ENCODE measurements at regions not wholly inside any gene's neighbourhood (a gene's known extent, or its start where the extent isn't known, plus 50 kb on each side); places are given as distances from the start of the nearest gene placed in this dataset.
"Not testable (repeated sequence)": the region's sequence is repeated elsewhere in the genome, so short reads cannot be mapped to it uniquely, and the experiment has no call there.

DNA sequence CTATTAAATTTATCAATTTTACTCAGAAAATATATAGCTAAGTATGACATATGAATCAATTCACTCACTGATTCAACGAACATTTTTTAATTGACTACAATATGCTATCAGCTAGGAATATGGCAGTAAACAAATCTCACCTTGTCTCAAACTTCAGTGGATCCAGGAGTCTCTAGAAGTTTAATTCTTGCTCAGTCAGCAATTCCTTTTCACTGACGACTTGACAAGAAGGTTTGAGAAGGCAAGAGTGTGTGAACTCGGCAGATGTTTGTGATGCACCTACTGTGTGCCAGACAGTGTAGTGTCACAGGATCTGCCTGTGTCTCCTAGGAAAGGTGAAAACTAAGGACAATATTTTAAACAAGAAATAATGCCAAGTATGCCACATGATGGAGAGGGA is 4175.7 kb upstream of the OR11H1 start:
- H3K4ac ChIP-seq (ENCODE audit: low read length), result not testable (repeated sequence)

DNA sequence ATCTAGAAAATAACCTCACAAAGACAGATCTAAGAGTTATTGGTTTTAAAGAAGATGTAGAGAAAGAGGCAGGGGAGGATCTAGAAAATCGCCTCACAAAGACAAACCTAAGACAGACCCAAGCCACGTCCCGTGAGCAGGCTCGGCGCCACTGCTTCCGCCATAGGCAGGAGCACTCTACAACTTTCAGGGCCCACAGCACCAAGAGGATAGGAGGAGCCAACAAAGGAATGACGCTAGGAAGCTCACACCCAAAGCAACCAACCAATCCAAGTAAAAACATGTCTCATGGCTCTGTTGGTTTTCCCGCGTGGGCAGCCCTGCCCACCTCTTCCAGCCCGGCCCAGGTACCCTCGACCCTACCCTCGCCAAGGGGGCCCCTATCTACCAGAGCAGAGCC is 4167.4 kb upstream of the OR11H1 start:
- no peak overlapping the region for H2AK5ac ChIP-seq (ENCODE audit: low read depth, low read length)
- H3K4ac ChIP-seq (ENCODE audit: low read length), result no peak overlapping the region
- no peak overlapping the region for H3K23ac ChIP-seq (ENCODE audit: low read depth, low read length, poor library complexity)
- H3K36me3 ChIP-seq (replicated peaks in 1 of 2; ENCODE audit: control insufficient read depth in 2 of 2, insufficient read depth in 2 of 2, low read length in 2 of 2), result no peaks in the 10 kb centered on the region
- H3K18ac ChIP-seq (ENCODE audit: low read length), result no peak overlapping the region
- H3K9me3 ChIP-seq (replicated peaks in 1 of 2; ENCODE audit: control insufficient read depth in 2 of 2, insufficient read depth in 1 of 2, low read depth in 1 of 2, low read length in 2 of 2), result peaks cover 0 to 3% of the 10 kb centered on the region in 2 donors
- WGBS, 2 donors (ENCODE audit: extremely low coverage in 2 of 2, insufficient read length in 2 of 2, insufficient replicate concordance in 1 of 2), result no CpG with 5 or more reads among the region's 12 CpGs
- no peak overlapping the region for H3K14ac ChIP-seq (ENCODE audit: low read length)
- no peak overlapping the region for H3K4me3 ChIP-seq (ENCODE audit: low read length in 2 of 2)
- no peak overlapping the region for H2BK120ac ChIP-seq (ENCODE audit: low read depth, low read length)
- no peak overlapping the region for H3K27ac ChIP-seq (replicated peaks; ENCODE audit: low read length)
- no peak overlapping the region for H3K9ac ChIP-seq (ENCODE audit: low read depth, low read length, poor library complexity)
- no peaks in the 10 kb centered on the region for H3K79me1 ChIP-seq (ENCODE audit: low read depth, low read length)
- DNase-seq (ENCODE audit: low spot score), result no peak
- no peak overlapping the region for H2BK12ac ChIP-seq (ENCODE audit: low read length)
- H2BK5ac ChIP-seq (ENCODE audit: low read length), result no peak overlapping the region
- H2AFZ ChIP-seq (ENCODE audit: low read length), result no peak overlapping the region
- H2BK15ac ChIP-seq (ENCODE audit: low read length), result no peak overlapping the region
- H4K91ac ChIP-seq (ENCODE audit: low read depth, low read length, poor library complexity), result no peak overlapping the region
- H4K8ac ChIP-seq (ENCODE audit: low read depth, low read length), result no peak overlapping the region
- no peaks in the 10 kb centered on the region for H3K4me1 ChIP-seq (ENCODE audit: control insufficient read depth in 2 of 2, insufficient read depth in 1 of 2, low read depth in 1 of 2, low read length in 2 of 2)
- H3K27me3 ChIP-seq (ENCODE audit: control insufficient read depth in 3 of 3, insufficient read depth in 3 of 3, low read depth in 1 of 3, low read length in 3 of 3), result no peaks in the 10 kb centered on the region
- H3K4me2 ChIP-seq (ENCODE audit: insufficient read depth, low read length, poor library complexity, severe bottlenecking), result no peak overlapping the region

More for the DNA sequence above, 4175.7 kb upstream of the OR11H1 start:
- not testable (repeated sequence) for H2BK12ac ChIP-seq (ENCODE audit: low read length); H3K18ac ChIP-seq (ENCODE audit: low read length); DNase-seq (ENCODE audit: low spot score); H4K91ac ChIP-seq (ENCODE audit: low read depth, low read length, poor library complexity); H3K27me3 ChIP-seq (ENCODE audit: control insufficient read depth in 3 of 3, insufficient read depth in 3 of 3, low read depth in 1 of 3, low read length in 3 of 3); H3K79me1 ChIP-seq (ENCODE audit: low read depth, low read length); H2AK5ac ChIP-seq (ENCODE audit: low read depth, low read length); H4K8ac ChIP-seq (ENCODE audit: low read depth, low read length); H3K27ac ChIP-seq (replicated peaks; ENCODE audit: low read length); H2BK120ac ChIP-seq (ENCODE audit: low read depth, low read length); H3K9me3 ChIP-seq (replicated peaks in 1 of 2; ENCODE audit: control insufficient read depth in 2 of 2, insufficient read depth in 1 of 2, low read depth in 1 of 2, low read length in 2 of 2); H3K9ac ChIP-seq (ENCODE audit: low read depth, low read length, poor library complexity); H2AFZ ChIP-seq (ENCODE audit: low read length); H3K36me3 ChIP-seq (replicated peaks in 1 of 2; ENCODE audit: control insufficient read depth in 2 of 2, insufficient read depth in 2 of 2, low read length in 2 of 2); H3K23ac ChIP-seq (ENCODE audit: low read depth, low read length, poor library complexity); H2BK5ac ChIP-seq (ENCODE audit: low read length); H3K4me3 ChIP-seq (ENCODE audit: low read length in 2 of 2); H2BK15ac ChIP-seq (ENCODE audit: low read length); H3K14ac ChIP-seq (ENCODE audit: low read length); H3K4me2 ChIP-seq (ENCODE audit: insufficient read depth, low read length, poor library complexity, severe bottlenecking); H3K4me1 ChIP-seq (ENCODE audit: control insufficient read depth in 2 of 2, insufficient read depth in 1 of 2, low read depth in 1 of 2, low read length in 2 of 2)
- WGBS, 2 donors (ENCODE audit: extremely low coverage in 2 of 2, insufficient read length in 2 of 2, insufficient replicate concordance in 1 of 2), result no CpG with 5 or more reads among the region's 3 CpGs

DNA sequence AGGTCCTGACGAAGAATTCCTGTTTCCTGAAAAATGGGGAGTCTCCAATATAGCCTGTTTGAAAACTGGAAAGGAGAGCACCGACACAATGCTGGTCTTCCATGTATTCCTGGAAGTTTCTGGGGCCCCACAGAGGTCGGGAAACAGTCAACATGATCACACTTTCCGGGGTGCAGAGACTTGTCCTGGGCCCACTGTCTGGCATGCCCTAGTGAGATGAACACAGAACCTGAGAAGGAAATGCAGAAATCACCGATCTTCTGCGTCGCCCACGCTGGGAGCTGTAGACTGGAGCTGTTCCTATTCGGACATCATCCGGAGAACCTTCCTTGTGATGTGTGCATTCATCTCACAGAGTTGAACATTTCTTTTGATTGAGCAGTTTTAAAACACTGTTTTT is 4166.5 kb upstream of the OR11H1 start:
- not testable (repeated sequence) for H4K91ac ChIP-seq (ENCODE audit: low read depth, low read length, poor library complexity); H2AFZ ChIP-seq (ENCODE audit: low read length); H2BK15ac ChIP-seq (ENCODE audit: low read length); H2BK5ac ChIP-seq (ENCODE audit: low read length); H3K9ac ChIP-seq (ENCODE audit: low read depth, low read length, poor library complexity); H3K4me3 ChIP-seq (ENCODE audit: low read length in 2 of 2); H2BK120ac ChIP-seq (ENCODE audit: low read depth, low read length); DNase-seq (ENCODE audit: low spot score); H3K4me2 ChIP-seq (ENCODE audit: insufficient read depth, low read length, poor library complexity, severe bottlenecking); H3K18ac ChIP-seq (ENCODE audit: low read length); H3K14ac ChIP-seq (ENCODE audit: low read length); H2BK12ac ChIP-seq (ENCODE audit: low read length); H3K27me3 ChIP-seq (ENCODE audit: control insufficient read depth in 3 of 3, insufficient read depth in 3 of 3, low read depth in 1 of 3, low read length in 3 of 3); H3K36me3 ChIP-seq (replicated peaks in 1 of 2; ENCODE audit: control insufficient read depth in 2 of 2, insufficient read depth in 2 of 2, low read length in 2 of 2); H3K4ac ChIP-seq (ENCODE audit: low read length); H3K23ac ChIP-seq (ENCODE audit: low read depth, low read length, poor library complexity); H3K79me1 ChIP-seq (ENCODE audit: low read depth, low read length); H3K9me3 ChIP-seq (replicated peaks in 1 of 2; ENCODE audit: control insufficient read depth in 2 of 2, insufficient read depth in 1 of 2, low read depth in 1 of 2, low read length in 2 of 2); H3K27ac ChIP-seq (replicated peaks; ENCODE audit: low read length); H3K4me1 ChIP-seq (ENCODE audit: control insufficient read depth in 2 of 2, insufficient read depth in 1 of 2, low read depth in 1 of 2, low read length in 2 of 2); H2AK5ac ChIP-seq (ENCODE audit: low read depth, low read length); H4K8ac ChIP-seq (ENCODE audit: low read depth, low read length)
- no CpG with 5 or more reads among the region's 10 CpGs for WGBS, 2 donors (ENCODE audit: extremely low coverage in 2 of 2, insufficient read length in 2 of 2, insufficient replicate concordance in 1 of 2)

DNA sequence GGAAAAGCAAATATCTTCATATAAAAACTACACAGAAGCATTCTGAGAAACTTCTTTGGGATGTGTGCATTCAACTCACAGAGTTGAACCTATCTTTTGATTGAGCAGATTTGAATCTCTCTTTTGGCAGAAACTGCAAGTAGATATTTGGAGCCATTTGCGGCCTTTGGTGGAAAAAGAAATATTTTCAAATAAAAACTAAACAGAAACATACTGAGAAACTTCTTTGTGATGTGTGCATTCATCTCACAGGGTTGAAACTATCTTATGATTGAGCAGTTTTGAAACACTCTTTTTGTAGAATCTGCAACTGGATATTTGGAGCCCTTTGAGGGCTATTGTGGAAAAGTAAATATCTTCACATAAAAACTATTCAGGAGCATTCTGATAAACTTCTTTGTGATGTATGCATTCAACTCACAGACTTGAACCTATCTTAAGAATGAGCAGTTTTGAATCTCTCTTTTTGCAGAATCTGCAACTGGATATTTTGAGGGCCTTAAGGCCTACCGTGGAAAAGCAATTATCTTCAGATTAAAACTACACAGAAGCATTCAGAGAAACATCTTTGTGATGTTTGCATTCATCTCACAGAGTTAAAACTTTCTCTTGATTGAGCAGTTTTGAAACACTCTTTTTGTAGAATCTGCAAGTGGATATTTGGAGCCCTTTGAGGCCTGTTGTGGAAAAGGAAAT is 4158.2 kb upstream of the OR11H1 start:
- H2BK5ac ChIP-seq (ENCODE audit: low read length); H3K79me1 ChIP-seq (ENCODE audit: low read depth, low read length); H2BK12ac ChIP-seq (ENCODE audit: low read length); DNase-seq (ENCODE audit: low spot score); H3K4me1 ChIP-seq (ENCODE audit: control insufficient read depth in 2 of 2, insufficient read depth in 1 of 2, low read depth in 1 of 2, low read length in 2 of 2); H2AK5ac ChIP-seq (ENCODE audit: low read depth, low read length); H3K36me3 ChIP-seq (replicated peaks in 1 of 2; ENCODE audit: control insufficient read depth in 2 of 2, insufficient read depth in 2 of 2, low read length in 2 of 2); H2BK15ac ChIP-seq (ENCODE audit: low read length); H3K18ac ChIP-seq (ENCODE audit: low read length); H3K4me2 ChIP-seq (ENCODE audit: insufficient read depth, low read length, poor library complexity, severe bottlenecking); H3K4ac ChIP-seq (ENCODE audit: low read length); H4K8ac ChIP-seq (ENCODE audit: low read depth, low read length); H3K14ac ChIP-seq (ENCODE audit: low read length); H3K9ac ChIP-seq (ENCODE audit: low read depth, low read length, poor library complexity); H3K27me3 ChIP-seq (ENCODE audit: control insufficient read depth in 3 of 3, insufficient read depth in 3 of 3, low read depth in 1 of 3, low read length in 3 of 3); H3K9me3 ChIP-seq (replicated peaks in 1 of 2; ENCODE audit: control insufficient read depth in 2 of 2, insufficient read depth in 1 of 2, low read depth in 1 of 2, low read length in 2 of 2); H2AFZ ChIP-seq (ENCODE audit: low read length); H4K91ac ChIP-seq (ENCODE audit: low read depth, low read length, poor library complexity); H3K4me3 ChIP-seq (ENCODE audit: low read length in 2 of 2); H2BK120ac ChIP-seq (ENCODE audit: low read depth, low read length); H3K23ac ChIP-seq (ENCODE audit: low read depth, low read length, poor library complexity); H3K27ac ChIP-seq (replicated peaks; ENCODE audit: low read length): not testable (repeated sequence)
- WGBS, 2 donors (ENCODE audit: extremely low coverage in 2 of 2, insufficient read length in 2 of 2, insufficient replicate concordance in 1 of 2), result no CpG with 5 or more reads among the region's 2 CpGs
